ENCODE measurements at regions not wholly inside any gene's neighbourhood (a gene's known extent, or its start where the extent isn't known, plus 50 kb on each side); places are given as distances from the start of the nearest gene placed in this dataset.

DNA sequence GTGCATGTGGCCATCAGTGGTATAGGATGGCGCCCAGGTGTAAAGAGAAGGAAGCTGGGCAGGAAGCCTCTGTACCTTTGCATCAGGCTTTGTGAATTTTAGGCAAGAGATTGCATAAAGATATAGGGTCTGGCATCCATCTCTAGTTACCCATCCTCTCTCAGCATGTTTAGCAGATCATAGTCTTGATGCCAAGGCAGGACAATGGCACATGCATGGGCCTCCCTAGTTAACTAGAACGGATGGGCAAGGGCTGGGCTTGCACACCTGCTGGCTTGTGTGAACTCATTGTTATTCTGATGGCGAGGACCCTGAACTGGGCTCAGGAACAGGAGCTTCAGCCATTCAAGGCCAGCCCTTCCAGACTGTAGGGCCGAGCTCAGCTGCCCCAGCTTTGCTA is 229.2 kb upstream of the NCAM1 start:
- Histone ChIP-seq H3K9me1 (ENCODE audit: insufficient read depth, low read length) (no peaks in the 10 kb centered on the region), H3K56ac (ENCODE audit: extremely low read depth, insufficient read depth, low read length) (no peak overlapping the region), H4K5ac (ENCODE audit: low read depth, low read length) (no peak overlapping the region), H2AFZ (replicated peaks; ENCODE audit: low read length, poor library complexity) (no peak overlapping the region), H3K4ac (ENCODE audit: low read depth, low read length) (no peak overlapping the region), H2AK9ac (replicated peaks; ENCODE audit: low read depth, low read length, poor library complexity) (no peak overlapping the region), H4K8ac (ENCODE audit: low read depth in 2 of 2, low read length in 2 of 2) (no peak overlapping the region), H3K36me3 (ENCODE audit: control insufficient read depth, insufficient read depth, low read length) (no peaks in the 10 kb centered on the region), H2BK5ac (ENCODE audit: low read depth, low read length, poor library complexity, severe bottlenecking) (no peak overlapping the region), H3K27ac (ENCODE audit: insufficient read depth, low read length) (no peak overlapping the region), H4K91ac (ENCODE audit: insufficient read depth, low read depth, low read length) (no peak overlapping the region), H2BK120ac (ENCODE audit: low read depth, low read length) (no peak overlapping the region), H4K20me1 (ENCODE audit: insufficient read depth, low read length) (no peaks in the 10 kb centered on the region), H2BK15ac (ENCODE audit: low read depth, low read length) (no peak overlapping the region), H3K23ac (ENCODE audit: low read depth, low read length) (no peak overlapping the region), H3K9ac (ENCODE audit: low read depth, low read length) (no peak overlapping the region), H3K9me3 (ENCODE audit: control insufficient read depth, insufficient read depth, low read length) (no peaks in the 10 kb centered on the region), H3K18ac (ENCODE audit: low read depth, low read length) (no peak overlapping the region), H3K4me2 (ENCODE audit: low read depth, low read length) (no peak overlapping the region), H3K4me1 (ENCODE audit: control insufficient read depth, insufficient read depth, low read length) (no peaks in the 10 kb centered on the region), H3K14ac (replicated peaks; ENCODE audit: low read depth, low read length) (no peak overlapping the region), H3K27me3 (ENCODE audit: control insufficient read depth, insufficient read depth, low read length) (no peaks in the 10 kb centered on the region), H3K79me1 (ENCODE audit: low read depth in 1 of 2, low read length in 2 of 2) (no peaks in the 10 kb centered on the region), H3K4me3 (ENCODE audit: insufficient read depth, low read depth, low read length) (no peak overlapping the region), H2AK5ac (ENCODE audit: low read depth, low read length) (no peak overlapping the region), H2BK20ac (ENCODE audit: low read depth, low read length) (no peak overlapping the region)
- ChIA-PET POLR2A (ENCODE audit: unreplicated experiment) (no interaction called here), CTCF (no interaction called here)
- TF ChIP-seq BHLHE40 (IDR thresholded peaks at IDR 0.05; ENCODE audit: low read depth, low read length) (no peak), RCOR1 (IDR thresholded peaks at IDR 0.05; ENCODE audit: insufficient replicate concordance, low read length) (no peak), ELK1 (IDR thresholded peaks at IDR 0.05; ENCODE audit: borderline replicate concordance, low read depth, low read length) (no peak), CTCF (conservative IDR thresholded peaks at IDR 0.05; ENCODE audit: low read depth, low read length) (no peak), NFE2L2 (IDR thresholded peaks at IDR 0.05; ENCODE audit: low read depth, low read length) (no peak), FOS (IDR thresholded peaks at IDR 0.05; ENCODE audit: low read depth, low read length) (no peak), CEBPB (IDR thresholded peaks at IDR 0.05; ENCODE audit: low read depth, low read length) (no peak), RAD21 (IDR thresholded peaks at IDR 0.05; ENCODE audit: low read length) (no peak), MAZ (IDR thresholded peaks at IDR 0.05; ENCODE audit: borderline replicate concordance, low read depth, low read length) (no peak), SMC3 (IDR thresholded peaks at IDR 0.05; ENCODE audit: low read depth, low read length) (no peak)
- TF ChIP-seq, protein P1, sequence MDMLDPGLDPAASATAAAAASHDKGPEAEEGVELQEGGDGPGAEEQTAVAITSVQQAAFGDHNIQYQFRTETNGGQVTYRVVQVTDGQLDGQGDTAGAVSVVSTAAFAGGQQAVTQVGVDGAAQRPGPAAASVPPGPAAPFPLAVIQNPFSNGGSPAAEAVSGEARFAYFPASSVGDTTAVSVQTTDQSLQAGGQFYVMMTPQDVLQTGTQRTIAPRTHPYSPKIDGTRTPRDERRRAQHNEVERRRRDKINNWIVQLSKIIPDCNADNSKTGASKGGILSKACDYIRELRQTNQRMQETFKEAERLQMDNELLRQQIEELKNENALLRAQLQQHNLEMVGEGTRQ (IDR thresholded peaks at IDR 0.05; ENCODE audit: low read depth, low read length), result no peak
- dilution Hi-C loops (cut with HindIII; ENCODE audit: low sequenced_read_pairs, unreplicated experiment) (no loop called here), intact Hi-C loops (cut with micrococcal nuclease) (no loop called here), in situ Hi-C loops (cut with MboI; ENCODE audit: low sequenced_read_pairs) (no loop called here)
- WGBS, 2 experiments (ENCODE audit: extremely low coverage in 2 of 2, insufficient read length in 1 of 2), result 25% methylated on average over 3 of the region's 4 CpGs; no CpG with 5 or more reads in 1 of the 2 experiments
- DNase-seq (no peak), ATAC-seq (ENCODE audit: low read depth) (no peak)
- BruUV-seq (replicated peaks), result no TSS peak
